ENCODE measurements at regions not wholly inside any gene's neighbourhood (a gene's known extent, or its start where the extent isn't known, plus 50 kb on each side); places are given as distances from the start of the nearest gene placed in this dataset.
"Not testable (repeated sequence)": the region's sequence is repeated elsewhere in the genome, so short reads cannot be mapped to it uniquely, and the experiment has no call there.

GRCh38 chr5:92992073-92992472, 588.9 kb downstream of the NR2F1-AS1 start:
- no peak for DNase-seq (ENCODE audit: low spot score)

- DNase-seq (ENCODE audit: low spot score), result peak; percentile 56
Measured at GRCh38 chr5:92991581-92992067, 589.4 kb downstream of the NR2F1-AS1 start.

- no peak for DNase-seq (ENCODE audit: low spot score)
Measured at GRCh38 chr5:92990771-92991170, 590.2 kb downstream of the NR2F1-AS1 start.

- no peak for DNase-seq (ENCODE audit: low spot score)
Measured at GRCh38 chr5:92981001-92981400, 600.0 kb downstream of the NR2F1-AS1 start.

GRCh38 chr5:92980491-92980890, 600.5 kb downstream of the NR2F1-AS1 start:
- no peak for DNase-seq (ENCODE audit: low spot score)

GRCh38 chr5:92979716-92980115, 601.3 kb downstream of the NR2F1-AS1 start:
- peak; percentile 61 for DNase-seq (ENCODE audit: low spot score)

- no peak for DNase-seq (ENCODE audit: low spot score)
Measured at GRCh38 chr5:92977846-92978540, 603.0 kb downstream of the NR2F1-AS1 start.

GRCh38 chr5:92976156-92976555, 604.9 kb downstream of the NR2F1-AS1 start:
- DNase-seq (ENCODE audit: low spot score), result no peak

GRCh38 chr5:92969781-92970237, 611.2 kb downstream of the NR2F1-AS1 start:
- DNase-seq (ENCODE audit: low spot score), result no peak

- DNase-seq (ENCODE audit: low spot score), result no peak
Measured at GRCh38 chr5:92969191-92969780, 611.7 kb downstream of the NR2F1-AS1 start.

- no peak for DNase-seq (ENCODE audit: low spot score)
Measured at GRCh38 chr5:92963800-92964199, 617.2 kb downstream of the NR2F1-AS1 start.

- DNase-seq (ENCODE audit: low spot score), result no peak
Measured at GRCh38 chr5:92962752-92963151, 618.3 kb downstream of the NR2F1-AS1 start.

- no peak for DNase-seq (ENCODE audit: low spot score)
Measured at GRCh38 chr5:92956886-92957285, 624.1 kb downstream of the NR2F1-AS1 start.

- DNase-seq (ENCODE audit: low spot score), result no peak
Measured at GRCh38 chr5:92952243-92952642, 628.8 kb downstream of the NR2F1-AS1 start.

GRCh38 chr5:92951746-92952145, 629.3 kb downstream of the NR2F1-AS1 start:
- no peak for DNase-seq (ENCODE audit: low spot score)

GRCh38 chr5:92946546-92946945, 634.5 kb downstream of the NR2F1-AS1 start:
- DNase-seq (ENCODE audit: low spot score), result no peak

- no peak for DNase-seq (ENCODE audit: low spot score)
Measured at GRCh38 chr5:92945605-92946097, 635.4 kb downstream of the NR2F1-AS1 start.

- no peak for DNase-seq (ENCODE audit: low spot score)
Measured at GRCh38 chr5:92944903-92945604, 636.0 kb downstream of the NR2F1-AS1 start.

GRCh38 chr5:92944337-92944736, 636.7 kb downstream of the NR2F1-AS1 start:
- DNase-seq (ENCODE audit: low spot score), result no peak

- no peak for DNase-seq (ENCODE audit: low spot score)
Measured at GRCh38 chr5:92942762-92943161, 638.3 kb downstream of the NR2F1-AS1 start.

GRCh38 chr5:92941806-92942205, 639.2 kb downstream of the NR2F1-AS1 start:
- no peak for DNase-seq (ENCODE audit: low spot score)

GRCh38 chr5:92939428-92939827, 641.6 kb downstream of the NR2F1-AS1 start:
- no peak for DNase-seq (ENCODE audit: low spot score)

- DNase-seq (ENCODE audit: low spot score), result not testable (repeated sequence)
Measured at GRCh38 chr5:92937396-92937795, 643.6 kb downstream of the NR2F1-AS1 start.
